HFFc6 (cell line): ENCODE measurements at regions not wholly inside any gene's neighbourhood (a gene's known extent, or its start where the extent isn't known, plus 50 kb on each side); places are given as distances from the start of the nearest gene placed in this dataset.

Experiments used
- DNase-seq: peaks from one replicate; pipeline ENCODE4 v3.0.0-alpha.2; 2018
- H3K27ac Mint-ChIP-seq: 2 replicates; pipeline ENCODE4 v1.8.0; 2020; ENCODE audit warnings: mild to moderate bottlenecking, mixed read lengths
- H3K27me3 Mint-ChIP-seq: 2 replicates; pipeline ENCODE4 v1.8.0; 2021; ENCODE audit warnings: mild to moderate bottlenecking, moderate library complexity, mixed read lengths; ENCODE audit not compliant: insufficient read depth
- H3K36me3 Mint-ChIP-seq: 2 replicates; pipeline ENCODE4 v1.8.0; 2021; ENCODE audit warnings: low read depth, mixed read lengths
- H3K4me1 Mint-ChIP-seq: 2 replicates; pipeline ENCODE4 v1.8.0; 2020; ENCODE audit warnings: low read depth, mixed read lengths
- H3K4me3 Mint-ChIP-seq: 2 replicates; pipeline ENCODE4 v1.8.0; 2020; ENCODE audit warnings: mild to moderate bottlenecking, moderate library complexity, mixed read lengths
- H3K9me3 Mint-ChIP-seq: 2 replicates; pipeline ENCODE4 v1.8.0; 2020; ENCODE audit warnings: mild to moderate bottlenecking, mixed read lengths
- TF ChIP-seq, protein P1 (sequence below): fragments of 200-600 bp; sonication (generic); IDR thresholded peaks from 2 replicates; pipeline ENCODE4 v1.5.0; 2021; ENCODE audit warnings: antibody characterized with exemption, mild to moderate bottlenecking

DNA sequence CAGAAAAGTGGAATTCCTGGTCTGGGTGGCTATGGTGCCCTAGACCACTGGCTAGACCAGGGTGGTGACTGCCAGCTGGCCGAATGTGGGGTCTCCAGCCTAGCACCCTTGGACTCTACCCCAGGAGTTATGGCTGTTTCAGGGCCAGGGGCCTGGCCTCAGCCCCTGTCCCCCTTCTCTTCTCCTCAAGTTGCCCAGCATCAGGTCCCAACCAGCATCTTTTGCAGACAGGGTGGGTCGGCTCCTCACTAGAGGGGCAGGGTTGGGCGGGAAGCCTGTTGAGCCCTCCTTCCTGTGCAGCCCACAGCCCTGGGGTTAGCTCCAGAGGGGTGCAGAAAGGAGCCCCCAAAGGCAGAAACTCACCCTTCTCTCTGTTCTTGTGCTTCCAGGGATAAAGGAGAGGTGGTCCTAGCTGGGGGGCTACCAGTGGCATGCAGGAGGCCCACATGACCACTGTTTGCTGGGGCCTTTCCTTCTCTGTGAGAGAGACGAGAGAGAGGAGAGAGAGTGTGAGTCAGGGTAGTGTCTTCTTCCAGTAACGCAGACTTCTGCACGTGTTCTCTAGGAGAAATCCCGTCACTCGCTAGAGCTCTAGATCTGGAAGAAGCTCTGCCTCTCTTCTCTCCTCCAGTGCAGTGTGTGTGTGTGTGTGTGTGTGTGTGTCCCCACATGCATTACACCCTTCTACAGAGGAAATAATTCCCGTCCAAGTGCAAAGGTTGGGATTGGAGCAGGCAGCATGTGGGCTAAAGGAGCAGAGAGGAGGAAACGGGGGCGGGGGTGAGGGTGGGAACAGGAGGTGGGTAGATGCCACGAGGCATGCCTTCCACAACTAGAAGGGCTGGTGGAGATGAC is 209.4 kb downstream of the SEC14L1 start:
- Mint-ChIP-seq H3K27ac (peak overlapping the region; percentile 78), H3K36me3 (no peaks in the 10 kb centered on the region; the same call in none of the 2 replicates), H3K4me1 (peaks cover 55% of the 10 kb centered on the region), H3K9me3 (no peaks in the 10 kb centered on the region), H3K27me3 (peaks cover 2% of the 10 kb centered on the region; the same call in 1 of the 2 replicates), H3K4me3 (no peak overlapping the region)
- DNase-seq = peak; percentile 85
- TF ChIP-seq, protein P1, sequence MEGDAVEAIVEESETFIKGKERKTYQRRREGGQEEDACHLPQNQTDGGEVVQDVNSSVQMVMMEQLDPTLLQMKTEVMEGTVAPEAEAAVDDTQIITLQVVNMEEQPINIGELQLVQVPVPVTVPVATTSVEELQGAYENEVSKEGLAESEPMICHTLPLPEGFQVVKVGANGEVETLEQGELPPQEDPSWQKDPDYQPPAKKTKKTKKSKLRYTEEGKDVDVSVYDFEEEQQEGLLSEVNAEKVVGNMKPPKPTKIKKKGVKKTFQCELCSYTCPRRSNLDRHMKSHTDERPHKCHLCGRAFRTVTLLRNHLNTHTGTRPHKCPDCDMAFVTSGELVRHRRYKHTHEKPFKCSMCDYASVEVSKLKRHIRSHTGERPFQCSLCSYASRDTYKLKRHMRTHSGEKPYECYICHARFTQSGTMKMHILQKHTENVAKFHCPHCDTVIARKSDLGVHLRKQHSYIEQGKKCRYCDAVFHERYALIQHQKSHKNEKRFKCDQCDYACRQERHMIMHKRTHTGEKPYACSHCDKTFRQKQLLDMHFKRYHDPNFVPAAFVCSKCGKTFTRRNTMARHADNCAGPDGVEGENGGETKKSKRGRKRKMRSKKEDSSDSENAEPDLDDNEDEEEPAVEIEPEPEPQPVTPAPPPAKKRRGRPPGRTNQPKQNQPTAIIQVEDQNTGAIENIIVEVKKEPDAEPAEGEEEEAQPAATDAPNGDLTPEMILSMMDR = no peak

GRCh38 chr17:77352441-77352840 is 211.7 kb downstream of the SEC14L1 start:
- H3K36me3 Mint-ChIP-seq = peaks cover 4% of the 10 kb centered on the region; the same call in 1 of the 2 replicates
- H3K27me3 Mint-ChIP-seq = peaks cover 6% of the 10 kb centered on the region
- peaks cover 3% of the 10 kb centered on the region; the same call in 1 of the 2 replicates for H3K9me3 Mint-ChIP-seq
- no peak overlapping the region for H3K27ac Mint-ChIP-seq
- peaks cover 71% of the 10 kb centered on the region for H3K4me1 Mint-ChIP-seq
- TF ChIP-seq, protein P1 = no peak
- no peak for DNase-seq
- H3K4me3 Mint-ChIP-seq = no peak overlapping the region

DNA sequence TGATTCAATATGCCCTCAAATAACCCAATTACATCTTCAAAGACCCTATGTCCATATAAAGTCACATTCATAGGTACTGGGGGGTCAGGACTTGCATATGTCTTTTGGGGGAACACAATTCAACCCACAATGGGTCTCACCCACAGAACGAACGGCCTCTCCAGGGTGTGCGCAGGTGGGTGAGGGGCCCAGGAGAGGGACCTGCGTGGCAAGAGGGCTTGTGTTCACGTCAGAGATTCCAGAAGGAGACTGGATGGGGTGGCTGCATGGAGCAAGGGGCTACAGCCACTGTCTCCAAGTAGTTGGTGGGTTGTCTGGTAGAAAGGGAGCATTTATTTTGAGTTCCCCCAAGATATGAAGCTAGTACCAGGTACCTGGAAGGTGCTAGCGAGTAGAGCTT is 212.2 kb downstream of the SEC14L1 start:
- peaks cover 7% of the 10 kb centered on the region for H3K9me3 Mint-ChIP-seq
- peaks cover 8% of the 10 kb centered on the region; the same call in 1 of the 2 replicates for H3K36me3 Mint-ChIP-seq
- H3K4me3 Mint-ChIP-seq = no peak overlapping the region
- peaks cover 76% of the 10 kb centered on the region for H3K4me1 Mint-ChIP-seq
- peaks cover 6% of the 10 kb centered on the region for H3K27me3 Mint-ChIP-seq
- H3K27ac Mint-ChIP-seq = peak overlapping the region; percentile 96
- TF ChIP-seq, protein P1 = no peak
- no peak for DNase-seq

DNA sequence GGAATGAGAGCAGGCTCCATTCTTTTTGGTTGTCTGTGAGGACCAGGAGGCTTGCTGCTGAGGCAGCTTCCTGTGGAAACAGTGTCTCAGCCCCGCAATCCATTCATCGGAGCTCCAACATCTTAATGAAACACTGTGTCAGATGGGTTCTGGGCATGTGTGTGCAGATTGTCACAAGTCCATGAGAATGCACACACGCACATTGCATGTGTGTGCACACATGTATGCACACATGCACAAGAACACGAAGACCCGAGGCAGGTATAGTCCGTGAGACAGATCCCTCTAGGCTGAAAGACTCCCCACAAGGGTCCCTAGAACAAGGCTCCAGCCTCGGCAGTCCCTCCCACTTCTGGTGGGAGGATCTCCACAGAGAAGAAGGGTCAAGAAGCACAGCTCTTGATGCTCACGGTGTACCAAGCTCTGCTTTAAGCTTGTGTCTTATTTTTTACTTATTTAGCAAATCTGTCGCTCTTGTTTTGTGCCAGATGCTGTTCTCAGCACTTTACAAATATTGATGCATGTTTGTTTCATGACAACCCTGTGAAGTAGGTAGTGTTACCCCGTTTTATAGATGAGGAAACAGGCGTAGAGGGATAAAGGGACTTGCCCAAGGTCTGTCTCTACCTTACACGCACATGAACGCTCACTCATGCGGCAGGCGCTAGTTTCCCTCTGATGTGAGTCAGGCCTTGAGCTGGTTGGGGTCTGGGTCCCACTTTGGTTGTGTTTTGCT is 213.1 kb downstream of the SEC14L1 start:
- peaks cover 7% of the 10 kb centered on the region for H3K9me3 Mint-ChIP-seq
- TF ChIP-seq, protein P1 = no peak
- peaks cover 76% of the 10 kb centered on the region for H3K4me1 Mint-ChIP-seq
- H3K36me3 Mint-ChIP-seq = peaks cover 8% of the 10 kb centered on the region; the same call in 1 of the 2 replicates
- H3K27me3 Mint-ChIP-seq = peaks cover 6% of the 10 kb centered on the region
- no peak overlapping the region for H3K4me3 Mint-ChIP-seq
- peak overlapping the region; percentile 96 for H3K27ac Mint-ChIP-seq
- no peak for DNase-seq

DNA sequence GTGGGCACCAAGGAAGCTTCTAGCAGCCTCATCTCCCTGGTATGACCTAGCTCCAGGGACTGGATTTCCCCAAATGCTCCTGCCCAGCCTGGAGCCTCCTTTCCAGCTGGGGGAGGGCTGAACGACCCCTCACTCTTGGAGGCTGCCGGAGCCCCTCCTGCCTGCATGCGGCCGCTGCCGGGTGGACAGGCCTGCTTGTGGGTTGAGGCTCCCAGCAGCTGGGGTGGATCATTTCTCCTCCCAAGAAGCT is 213.6 kb downstream of the SEC14L1 start:
- Mint-ChIP-seq H3K9me3 (peaks cover 7% of the 10 kb centered on the region), H3K27me3 (peaks cover 6% of the 10 kb centered on the region), H3K4me1 (peaks cover 74% of the 10 kb centered on the region), H3K27ac (peak overlapping the region; percentile 96), H3K36me3 (peaks cover 8% of the 10 kb centered on the region; the same call in 1 of the 2 replicates), H3K4me3 (no peak overlapping the region; the same call in 1 of the 2 replicates)
- no peak for DNase-seq
- TF ChIP-seq, protein P1 = no peak
